Prostate gland (tissue), 2 donors: ENCODE measurements at regions not wholly inside any gene's neighbourhood (a gene's known extent, or its start where the extent isn't known, plus 50 kb on each side); places are given as distances from the start of the nearest gene placed in this dataset.
"Not testable (repeated sequence)": the region's sequence is repeated elsewhere in the genome, so short reads cannot be mapped to it uniquely, and the experiment has no call there.

ENCODE experiments used
- DNase-seq: peaks from one replicate; pipeline ENCODE4 v3.0.0-alpha.2; 2019; ENCODE audit warnings: low spot score
- H3K27ac ChIP-seq, 2 donors: fragments of 200-600 bp; sonication (generic); 2 replicates each; pipeline ENCODE4 v1.5.1; 2017 to 2019
- H3K27me3 ChIP-seq: fragments of 200-600 bp; sonication (generic); replicated peaks from 2 replicates; pipeline ENCODE4 v1.5.1; 2019; ENCODE audit not compliant: insufficient read depth
- H3K36me3 ChIP-seq, 2 donors: fragments of 200-600 bp; sonication (generic); 1 replicate in 1 of 2; 2 replicates in 1 of 2; pipeline versions ENCODE4 v1.5.1 to v1.8.1; 2017 to 2019
- H3K4me1 ChIP-seq: fragments of 200-600 bp; sonication (generic); replicated peaks from 2 replicates; pipeline ENCODE4 v1.5.1; 2019
- H3K4me3 ChIP-seq, 2 donors: fragments of 200-600 bp; sonication (generic); 2 replicates each; pipeline ENCODE4 v1.5.1; 2017 to 2019
- H3K9me3 ChIP-seq: fragments of 200-600 bp; sonication (generic); 2 replicates; pipeline ENCODE4 v1.5.1; 2017
- POLR2A ChIP-seq: fragments of 450-650 bp; IDR thresholded peaks from one replicate; pipeline ENCODE4 v1.6.1; 2016; ENCODE audit warnings: antibody characterized with exemption, mild to moderate bottlenecking
- POLR2AphosphoS5 ChIP-seq: sonication (generic); formaldehyde crosslinking; IDR thresholded peaks from one replicate; pipeline ENCODE4 v1.6.1; 2017; ENCODE audit warnings: antibody characterized with exemption
- WGBS: methylation state at CpG from one replicate; pipeline ENCODE4 v1.1.5; 2018; 5-methylcytosine and 5-hydroxymethylcytosine counted together
- intact Hi-C: fragments of 100-400 bp; cut with DNase I; formaldehyde crosslinking; loops from one replicate; pipeline ENCODE4 v1.14.2; 2022
- TF ChIP-seq, protein P1 (sequence below), 4 experiments: fragments of 200-600 bp in 2 of 4; fragments of 450-650 bp in 2 of 4; sonication (generic) in 2 of 4; IDR thresholded peaks; 1 replicate in 3 of 4; 2 replicates in 1 of 4; pipeline ENCODE4 v1.5.1; 2016 to 2019; ENCODE audit warnings: antibody characterized with exemption in 4 of 4, mild to moderate bottlenecking in 2 of 4, moderate library complexity in 2 of 4

GRCh38 chr10:22071332-22071731 is 67.8 kb upstream of the DNAJC1 start:
- H3K4me1 ChIP-seq: no peaks in the 10 kb centered on the region
- H3K27ac ChIP-seq: no peak overlapping the region
- no peak for DNase-seq
- no peaks in the 10 kb centered on the region for H3K9me3 ChIP-seq
- 100% methylated on average over 1 of the region's 1 CpG for WGBS
- TF ChIP-seq POLR2AphosphoS5 (no peak), POLR2A (no peak)
- TF ChIP-seq, protein P1, sequence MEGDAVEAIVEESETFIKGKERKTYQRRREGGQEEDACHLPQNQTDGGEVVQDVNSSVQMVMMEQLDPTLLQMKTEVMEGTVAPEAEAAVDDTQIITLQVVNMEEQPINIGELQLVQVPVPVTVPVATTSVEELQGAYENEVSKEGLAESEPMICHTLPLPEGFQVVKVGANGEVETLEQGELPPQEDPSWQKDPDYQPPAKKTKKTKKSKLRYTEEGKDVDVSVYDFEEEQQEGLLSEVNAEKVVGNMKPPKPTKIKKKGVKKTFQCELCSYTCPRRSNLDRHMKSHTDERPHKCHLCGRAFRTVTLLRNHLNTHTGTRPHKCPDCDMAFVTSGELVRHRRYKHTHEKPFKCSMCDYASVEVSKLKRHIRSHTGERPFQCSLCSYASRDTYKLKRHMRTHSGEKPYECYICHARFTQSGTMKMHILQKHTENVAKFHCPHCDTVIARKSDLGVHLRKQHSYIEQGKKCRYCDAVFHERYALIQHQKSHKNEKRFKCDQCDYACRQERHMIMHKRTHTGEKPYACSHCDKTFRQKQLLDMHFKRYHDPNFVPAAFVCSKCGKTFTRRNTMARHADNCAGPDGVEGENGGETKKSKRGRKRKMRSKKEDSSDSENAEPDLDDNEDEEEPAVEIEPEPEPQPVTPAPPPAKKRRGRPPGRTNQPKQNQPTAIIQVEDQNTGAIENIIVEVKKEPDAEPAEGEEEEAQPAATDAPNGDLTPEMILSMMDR (IDR thresholded peaks at IDR 0.05): no peak
- no peaks in the 10 kb centered on the region for H3K27me3 ChIP-seq
- no peak overlapping the region for H3K4me3 ChIP-seq
- intact Hi-C loops: no loop called here
- no peaks in the 10 kb centered on the region for H3K36me3 ChIP-seq

DNA sequence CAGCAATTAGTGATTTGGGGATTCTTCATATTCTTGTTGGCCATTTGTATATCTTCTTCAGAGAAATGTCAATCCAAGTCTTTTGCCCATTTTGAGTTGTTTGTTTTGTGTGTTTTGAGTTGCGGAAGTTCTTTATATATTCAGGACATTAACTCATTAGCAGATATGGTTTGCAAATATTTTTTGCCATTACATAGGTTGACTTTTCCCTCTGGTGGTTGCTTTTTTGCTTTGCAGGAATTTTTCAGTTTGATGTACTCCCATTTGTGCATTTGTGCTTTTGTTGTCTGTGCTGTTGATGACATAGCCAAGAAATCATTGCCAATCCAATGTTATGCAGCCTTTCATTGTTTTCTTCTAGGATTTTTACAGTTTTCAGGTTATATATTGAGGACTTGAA is 63.6 kb upstream of the DNAJC1 start:
- TF ChIP-seq POLR2AphosphoS5: no peak
- TF ChIP-seq POLR2A: no peak
- TF ChIP-seq, protein P1 (IDR thresholded peaks at IDR 0.05): no peak
- Histone ChIP-seq H3K4me3 (no peak overlapping the region), H3K4me1 (no peaks in the 10 kb centered on the region), H3K27ac (no peak overlapping the region), H3K27me3 (no peaks in the 10 kb centered on the region), H3K36me3 (no peaks in the 10 kb centered on the region), H3K9me3 (no peaks in the 10 kb centered on the region)
- WGBS: 97% methylated on average over 1 of the region's 1 CpG
- no peak for DNase-seq
- intact Hi-C loops: no loop called here

GRCh38 chr10:22060984-22061383 is 57.5 kb upstream of the DNAJC1 start:
- H3K27me3 ChIP-seq, H3K27ac ChIP-seq, H3K4me1 ChIP-seq, H3K36me3 ChIP-seq, H3K4me3 ChIP-seq, intact Hi-C loops, DNase-seq, H3K9me3 ChIP-seq: not testable (repeated sequence)
- WGBS: 91% methylated on average over 6 of the region's 6 CpGs

DNA sequence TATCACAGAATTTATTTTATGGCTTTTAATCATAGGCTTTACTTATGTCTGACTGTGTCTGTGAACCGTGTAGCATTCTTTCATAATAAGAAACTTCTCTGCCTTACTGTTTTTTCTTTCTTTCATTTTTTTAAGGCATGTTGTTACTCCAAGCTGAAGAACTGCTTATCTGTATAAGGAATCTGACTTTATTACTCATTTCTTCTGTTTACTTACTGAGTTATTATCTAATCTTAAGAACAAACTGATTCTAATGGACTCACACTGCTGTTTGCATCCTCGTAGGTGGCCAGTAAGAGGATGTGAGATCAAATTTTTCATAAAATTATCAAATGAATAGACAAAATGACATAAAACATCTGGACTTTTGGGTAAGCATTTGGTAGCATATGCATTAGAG is 54.7 kb upstream of the DNAJC1 start:
- intact Hi-C loops: no loop called here
- WGBS: 14% methylated on average over 2 of the region's 2 CpGs
- TF ChIP-seq POLR2A: no peak
- TF ChIP-seq, protein P1 (IDR thresholded peaks at IDR 0.05): no peak
- TF ChIP-seq POLR2AphosphoS5: no peak

DNA sequence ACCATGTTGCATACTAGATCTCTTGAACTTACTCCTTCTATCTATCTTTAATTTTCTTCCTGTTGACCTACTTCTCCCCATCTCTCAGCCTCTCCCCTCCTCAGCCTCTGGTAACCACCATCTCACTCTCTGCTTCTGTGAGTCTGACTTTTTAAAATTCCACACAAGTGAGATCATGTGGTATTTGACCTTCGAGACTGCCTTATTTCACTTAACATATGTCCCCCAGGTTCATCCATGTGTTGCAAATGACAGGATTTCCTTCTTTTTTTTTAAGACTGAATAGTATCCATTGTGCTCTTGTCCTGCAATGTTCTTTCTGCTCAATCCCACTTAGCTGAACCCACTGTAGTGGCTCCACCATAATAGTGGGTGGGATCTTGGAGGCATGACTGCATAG is 51.4 kb upstream of the DNAJC1 start:
- H3K27ac ChIP-seq: no peak overlapping the region
- H3K4me3 ChIP-seq: no peak overlapping the region
- H3K4me1 ChIP-seq: no peaks in the 10 kb centered on the region
- H3K36me3 ChIP-seq: no peaks in the 10 kb centered on the region
- no peak for DNase-seq
- intact Hi-C loops: no loop called here
- H3K27me3 ChIP-seq: no peaks in the 10 kb centered on the region
- WGBS: 85% methylated on average over 1 of the region's 1 CpG
- H3K9me3 ChIP-seq: no peaks in the 10 kb centered on the region
- TF ChIP-seq POLR2A: no peak

More for the DNA sequence above, 54.7 kb upstream of the DNAJC1 start:
- H3K4me1 ChIP-seq: no peaks in the 10 kb centered on the region
- no peaks in the 10 kb centered on the region for H3K9me3 ChIP-seq
- H3K4me3 ChIP-seq: no peak overlapping the region
- DNase-seq: no peak
- no peaks in the 10 kb centered on the region for H3K36me3 ChIP-seq
- no peaks in the 10 kb centered on the region for H3K27me3 ChIP-seq
- no peak overlapping the region for H3K27ac ChIP-seq
